ENCODE measurements at regions not wholly inside any gene's neighbourhood (a gene's known extent, or its start where the extent isn't known, plus 50 kb on each side); places are given as distances from the start of the nearest gene placed in this dataset.
"Not testable (repeated sequence)": the region's sequence is repeated elsewhere in the genome, so short reads cannot be mapped to it uniquely, and the experiment has no call there.

GRCh38 chr9:81371824-81372223, 317.5 kb downstream of the TLE1 start:
- no peak for DNase-seq (ENCODE audit: extremely low read depth in 1 of 2, low read depth in 1 of 2)

- no peak for DNase-seq (ENCODE audit: extremely low read depth in 1 of 2, low read depth in 1 of 2)
Observed at GRCh38 chr9:81370650-81371049, 318.7 kb downstream of the TLE1 start.

GRCh38 chr9:81370096-81370495, 319.3 kb downstream of the TLE1 start:
- no peak for DNase-seq (ENCODE audit: extremely low read depth in 1 of 2, low read depth in 1 of 2)

- no peak for DNase-seq (ENCODE audit: extremely low read depth in 1 of 2, low read depth in 1 of 2)
Observed at GRCh38 chr9:81369121-81369520, 320.2 kb downstream of the TLE1 start.

GRCh38 chr9:81363916-81364480, 325.3 kb downstream of the TLE1 start:
- DNase-seq (ENCODE audit: extremely low read depth in 1 of 2, low read depth in 1 of 2) = no peak

- no peak for DNase-seq (ENCODE audit: extremely low read depth in 1 of 2, low read depth in 1 of 2)
Observed at GRCh38 chr9:81361296-81361695, 328.1 kb downstream of the TLE1 start.

- no peak for DNase-seq (ENCODE audit: extremely low read depth in 1 of 2, low read depth in 1 of 2)
Observed at GRCh38 chr9:81351166-81351565, 338.2 kb downstream of the TLE1 start.

- no peak for DNase-seq (ENCODE audit: extremely low read depth in 1 of 2, low read depth in 1 of 2)
Observed at GRCh38 chr9:81344366-81344765, 345.0 kb downstream of the TLE1 start.

GRCh38 chr9:81335879-81336421, 353.4 kb downstream of the TLE1 start:
- DNase-seq (ENCODE audit: extremely low read depth in 1 of 2, low read depth in 1 of 2) = no peak

GRCh38 chr9:81321551-81321950, 367.8 kb downstream of the TLE1 start:
- DNase-seq (ENCODE audit: extremely low read depth in 1 of 2, low read depth in 1 of 2) = no peak

GRCh38 chr9:81320909-81321482, 368.4 kb downstream of the TLE1 start:
- no peak for DNase-seq (ENCODE audit: extremely low read depth in 1 of 2, low read depth in 1 of 2)

GRCh38 chr9:81318571-81318970, 370.8 kb downstream of the TLE1 start:
- DNase-seq (ENCODE audit: extremely low read depth in 1 of 2, low read depth in 1 of 2) = no peak

- DNase-seq (ENCODE audit: extremely low read depth in 1 of 2, low read depth in 1 of 2) = no peak
Observed at GRCh38 chr9:81317939-81318338, 371.4 kb downstream of the TLE1 start.

GRCh38 chr9:81317223-81317622, 372.1 kb downstream of the TLE1 start:
- DNase-seq (ENCODE audit: extremely low read depth in 1 of 2, low read depth in 1 of 2) = no peak

- DNase-seq (ENCODE audit: extremely low read depth in 1 of 2, low read depth in 1 of 2) = no peak
Observed at GRCh38 chr9:81314490-81314889, 374.9 kb downstream of the TLE1 start.

- no peak for DNase-seq (ENCODE audit: extremely low read depth in 1 of 2, low read depth in 1 of 2)
Observed at GRCh38 chr9:81313877-81314276, 375.5 kb downstream of the TLE1 start.

- no peak for DNase-seq (ENCODE audit: extremely low read depth in 1 of 2, low read depth in 1 of 2)
Observed at GRCh38 chr9:81312346-81312745, 377.0 kb downstream of the TLE1 start.

GRCh38 chr9:81308404-81308803, 380.9 kb downstream of the TLE1 start:
- DNase-seq (ENCODE audit: extremely low read depth in 1 of 2, low read depth in 1 of 2) = no peak

GRCh38 chr9:81307791-81308190, 381.6 kb downstream of the TLE1 start:
- DNase-seq (ENCODE audit: extremely low read depth in 1 of 2, low read depth in 1 of 2) = not testable (repeated sequence)

- no peak for DNase-seq (ENCODE audit: extremely low read depth in 1 of 2, low read depth in 1 of 2)
Observed at GRCh38 chr9:81305561-81306182, 383.7 kb downstream of the TLE1 start.

GRCh38 chr9:81303658-81304057, 385.7 kb downstream of the TLE1 start:
- DNase-seq (ENCODE audit: extremely low read depth in 1 of 2, low read depth in 1 of 2) = no peak

- DNase-seq (ENCODE audit: extremely low read depth in 1 of 2, low read depth in 1 of 2) = no peak
Observed at GRCh38 chr9:81293651-81294050, 395.7 kb downstream of the TLE1 start.
